ENCODE measurements at regions not wholly inside any gene's neighbourhood (a gene's known extent, or its start where the extent isn't known, plus 50 kb on each side); places are given as distances from the start of the nearest gene placed in this dataset.

GRCh38 chr5:10827571-10827970 is 66.5 kb upstream of the DAP start:
- DNase-seq (ENCODE audit: low read depth) = no peak
- no peak for TF ChIP-seq CTCF (conservative IDR thresholded peaks at IDR 0.05; ENCODE audit: low read depth, low read length)
- no peak overlapping the region for H3K4me3 ChIP-seq (ENCODE audit: low read depth, low read length)

- no peak overlapping the region for H3K4me3 ChIP-seq (ENCODE audit: low read depth, low read length)
- no peak for TF ChIP-seq CTCF (conservative IDR thresholded peaks at IDR 0.05; ENCODE audit: low read depth, low read length)
- DNase-seq (ENCODE audit: low read depth) = no peak
Measured at GRCh38 chr5:10826971-10827370, 65.9 kb upstream of the DAP start.

- no peak for DNase-seq (ENCODE audit: low read depth)
- TF ChIP-seq CTCF (conservative IDR thresholded peaks at IDR 0.05; ENCODE audit: low read depth, low read length) = peak; percentile 32
- no peak overlapping the region for H3K4me3 ChIP-seq (ENCODE audit: low read depth, low read length)
Measured at GRCh38 chr5:10825897-10826644, 65.0 kb upstream of the DAP start.

- H3K4me3 ChIP-seq (ENCODE audit: low read depth, low read length) = no peak overlapping the region
- TF ChIP-seq CTCF (conservative IDR thresholded peaks at IDR 0.05; ENCODE audit: low read depth, low read length) = no peak
- no peak for DNase-seq (ENCODE audit: low read depth)
Measured at GRCh38 chr5:10812218-10812617, 51.2 kb upstream of the DAP start.
